Ascending aorta (tissue), 2 donors: ENCODE measurements at regions not wholly inside any gene's neighbourhood (a gene's known extent, or its start where the extent isn't known, plus 50 kb on each side); places are given as distances from the start of the nearest gene placed in this dataset.

Experiments used
- DNase-seq, 2 donors: peaks; one replicate each; pipeline ENCODE4 v3.0.0-alpha.2; 2019; ENCODE audit warnings: low spot score in 2 of 2
- H3K27ac ChIP-seq, 2 donors: fragments of 200-600 bp; sonication (generic); one replicate each; pipeline ENCODE4 v1.5.1; 2016 to 2017; ENCODE audit warnings: mild to moderate bottlenecking in 1 of 2
- H3K27me3 ChIP-seq: fragments of 200-600 bp; sonication (generic); one replicate; pipeline ENCODE4 v1.5.1; 2017
- H3K36me3 ChIP-seq, 2 donors: fragments of 200-600 bp; sonication (generic); one replicate each; pipeline ENCODE4 v1.5.1; 2016
- H3K4me1 ChIP-seq, 2 donors: fragments of 200-600 bp; sonication (generic); one replicate each; pipeline ENCODE4 v1.5.1; 2016 to 2017; ENCODE audit warnings: mild to moderate bottlenecking in 1 of 2
- H3K4me3 ChIP-seq, 2 donors: fragments of 200-600 bp; sonication (generic); one replicate each; pipeline ENCODE4 v1.5.1; 2016 to 2017; ENCODE audit warnings: mild to moderate bottlenecking in 1 of 2
- H3K9me3 ChIP-seq, 2 donors: fragments of 200-600 bp; sonication (generic); one replicate each; pipeline ENCODE4 v1.5.1; 2016
- intact Hi-C: fragments of 100-400 bp; cut with DNase I; formaldehyde crosslinking; loops from one replicate; pipeline ENCODE4 v1.15.1; 2023
- TF ChIP-seq, protein P1 (sequence below), 3 experiments: fragments of 200-600 bp in 2 of 3; fragments of 450-650 bp in 1 of 3; sonication (generic) in 2 of 3; IDR thresholded peaks; one replicate each; pipeline ENCODE4 v1.5.1; 2016 to 2019; ENCODE audit warnings: antibody characterized with exemption in 3 of 3, mild to moderate bottlenecking in 1 of 3, moderate library complexity in 1 of 3

GRCh38 chr11:133586903-133587517 is 54.7 kb upstream of the OPCML start:
- Histone ChIP-seq H3K9me3 (no peaks in the 10 kb centered on the region), H3K27ac (no peak overlapping the region), H3K36me3 (no peaks in the 10 kb centered on the region), H3K27me3 (no peaks in the 10 kb centered on the region), H3K4me1 (no peaks in the 10 kb centered on the region), H3K4me3 (no peak overlapping the region)
- TF ChIP-seq, protein P1, sequence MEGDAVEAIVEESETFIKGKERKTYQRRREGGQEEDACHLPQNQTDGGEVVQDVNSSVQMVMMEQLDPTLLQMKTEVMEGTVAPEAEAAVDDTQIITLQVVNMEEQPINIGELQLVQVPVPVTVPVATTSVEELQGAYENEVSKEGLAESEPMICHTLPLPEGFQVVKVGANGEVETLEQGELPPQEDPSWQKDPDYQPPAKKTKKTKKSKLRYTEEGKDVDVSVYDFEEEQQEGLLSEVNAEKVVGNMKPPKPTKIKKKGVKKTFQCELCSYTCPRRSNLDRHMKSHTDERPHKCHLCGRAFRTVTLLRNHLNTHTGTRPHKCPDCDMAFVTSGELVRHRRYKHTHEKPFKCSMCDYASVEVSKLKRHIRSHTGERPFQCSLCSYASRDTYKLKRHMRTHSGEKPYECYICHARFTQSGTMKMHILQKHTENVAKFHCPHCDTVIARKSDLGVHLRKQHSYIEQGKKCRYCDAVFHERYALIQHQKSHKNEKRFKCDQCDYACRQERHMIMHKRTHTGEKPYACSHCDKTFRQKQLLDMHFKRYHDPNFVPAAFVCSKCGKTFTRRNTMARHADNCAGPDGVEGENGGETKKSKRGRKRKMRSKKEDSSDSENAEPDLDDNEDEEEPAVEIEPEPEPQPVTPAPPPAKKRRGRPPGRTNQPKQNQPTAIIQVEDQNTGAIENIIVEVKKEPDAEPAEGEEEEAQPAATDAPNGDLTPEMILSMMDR (IDR thresholded peaks at IDR 0.05): no peak
- no peak for DNase-seq
- intact Hi-C loops: no loop called here

- Histone ChIP-seq H3K9me3 (no peaks in the 10 kb centered on the region), H3K4me1 (no peaks in the 10 kb centered on the region), H3K36me3 (no peaks in the 10 kb centered on the region), H3K27me3 (no peaks in the 10 kb centered on the region), H3K27ac (no peak overlapping the region), H3K4me3 (no peak overlapping the region)
- TF ChIP-seq, protein P1 (IDR thresholded peaks at IDR 0.05): no peak
- DNase-seq: no peak
- intact Hi-C loops: no loop called here
These were observed 50.4 kb upstream of the OPCML start for GRCh38 chr11:133582750-133583149.

DNA sequence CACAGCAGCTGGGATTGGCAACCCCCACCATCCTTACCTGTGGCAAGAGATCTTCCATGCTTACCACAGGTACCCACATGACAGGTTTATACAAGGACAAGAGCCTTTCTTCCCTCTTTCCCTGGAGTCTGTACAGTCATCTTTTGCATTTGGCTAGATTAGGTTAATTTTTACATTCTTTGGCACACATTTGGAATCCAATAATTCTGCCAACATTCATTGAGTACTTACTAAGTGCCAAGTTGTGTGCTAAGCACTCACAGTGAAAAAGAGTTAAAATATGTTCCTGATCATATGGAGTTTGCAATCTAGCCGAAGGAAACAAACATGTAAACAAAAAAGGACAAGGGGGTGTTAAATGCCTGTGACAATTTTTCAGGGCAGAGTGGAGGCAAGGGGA is 50.0 kb upstream of the OPCML start:
- intact Hi-C loops: no loop called here
- Histone ChIP-seq H3K4me3 (no peak overlapping the region), H3K9me3 (no peaks in the 10 kb centered on the region), H3K36me3 (no peaks in the 10 kb centered on the region), H3K4me1 (no peaks in the 10 kb centered on the region), H3K27ac (no peak overlapping the region), H3K27me3 (no peaks in the 10 kb centered on the region)
- TF ChIP-seq, protein P1 (IDR thresholded peaks at IDR 0.05): no peak
- no peak for DNase-seq
